ENCODE measurements at regions not wholly inside any gene's neighbourhood (a gene's known extent, or its start where the extent isn't known, plus 50 kb on each side); places are given as distances from the start of the nearest gene placed in this dataset.

DNA sequence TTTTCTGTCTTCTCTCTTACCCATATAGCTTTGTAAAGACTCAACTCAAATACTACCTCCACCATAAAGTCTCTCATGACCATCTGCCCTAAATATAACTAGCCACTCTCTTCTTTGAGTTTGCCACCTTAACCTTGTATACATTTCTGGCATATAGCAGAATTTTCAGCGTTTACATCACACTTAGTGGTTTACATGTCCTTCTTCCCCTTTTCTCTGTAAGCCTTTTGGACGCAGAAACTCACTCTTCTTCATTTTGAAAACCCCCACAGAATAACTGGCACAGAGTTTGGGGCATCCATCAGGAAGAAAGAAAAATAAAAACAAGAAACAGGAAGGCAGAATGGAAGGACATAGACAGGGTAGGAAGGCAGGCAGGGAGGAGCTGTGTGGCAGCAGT is 131.8 kb upstream of the DUSP10 start:
- no peaks in the 10 kb centered on the region for H3K27me3 ChIP-seq (replicated peaks)
- no peak for DNase-seq
- in situ Hi-C loops (cut with HindIII; ENCODE audit: low pct_ligation_motif_present, low sequenced_read_pairs) = no loop called here
- no peak overlapping the region for H3K27ac ChIP-seq
- TF ChIP-seq, protein P1, sequence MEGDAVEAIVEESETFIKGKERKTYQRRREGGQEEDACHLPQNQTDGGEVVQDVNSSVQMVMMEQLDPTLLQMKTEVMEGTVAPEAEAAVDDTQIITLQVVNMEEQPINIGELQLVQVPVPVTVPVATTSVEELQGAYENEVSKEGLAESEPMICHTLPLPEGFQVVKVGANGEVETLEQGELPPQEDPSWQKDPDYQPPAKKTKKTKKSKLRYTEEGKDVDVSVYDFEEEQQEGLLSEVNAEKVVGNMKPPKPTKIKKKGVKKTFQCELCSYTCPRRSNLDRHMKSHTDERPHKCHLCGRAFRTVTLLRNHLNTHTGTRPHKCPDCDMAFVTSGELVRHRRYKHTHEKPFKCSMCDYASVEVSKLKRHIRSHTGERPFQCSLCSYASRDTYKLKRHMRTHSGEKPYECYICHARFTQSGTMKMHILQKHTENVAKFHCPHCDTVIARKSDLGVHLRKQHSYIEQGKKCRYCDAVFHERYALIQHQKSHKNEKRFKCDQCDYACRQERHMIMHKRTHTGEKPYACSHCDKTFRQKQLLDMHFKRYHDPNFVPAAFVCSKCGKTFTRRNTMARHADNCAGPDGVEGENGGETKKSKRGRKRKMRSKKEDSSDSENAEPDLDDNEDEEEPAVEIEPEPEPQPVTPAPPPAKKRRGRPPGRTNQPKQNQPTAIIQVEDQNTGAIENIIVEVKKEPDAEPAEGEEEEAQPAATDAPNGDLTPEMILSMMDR (IDR thresholded peaks at IDR 0.05; ENCODE audit: low read depth, low read length, missing control alignments) = no peak
- H3K36me3 ChIP-seq (replicated peaks) = no peaks in the 10 kb centered on the region
- no peak overlapping the region for H3K4me3 ChIP-seq (ENCODE audit: low read depth, low read length)

DNA sequence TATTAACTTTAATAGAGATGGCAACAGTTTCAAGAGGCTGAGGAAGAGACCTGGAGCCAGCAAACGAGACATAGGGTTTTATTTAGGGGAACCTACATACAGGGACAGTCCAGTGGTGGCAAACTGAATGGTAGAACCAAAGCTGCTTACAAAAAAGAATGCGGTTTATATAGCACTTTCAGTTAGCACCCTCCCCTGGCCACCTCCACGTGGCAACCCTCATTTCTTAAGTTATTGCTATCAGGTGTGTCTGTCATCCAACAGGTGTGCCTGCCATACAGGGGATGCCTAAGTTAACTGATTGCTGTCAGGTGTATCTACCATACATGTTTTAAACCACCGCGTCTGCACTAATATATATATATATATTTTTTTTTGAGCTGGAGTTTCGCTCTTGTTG is 129.2 kb upstream of the DUSP10 start:
- no peak overlapping the region for H3K4me3 ChIP-seq (ENCODE audit: low read depth, low read length)
- no peaks in the 10 kb centered on the region for H3K27me3 ChIP-seq (replicated peaks)
- H3K36me3 ChIP-seq (replicated peaks) = no peaks in the 10 kb centered on the region
- in situ Hi-C loops (cut with HindIII; ENCODE audit: low pct_ligation_motif_present, low sequenced_read_pairs) = no loop called here
- TF ChIP-seq, protein P1 (IDR thresholded peaks at IDR 0.05; ENCODE audit: low read depth, low read length, missing control alignments) = no peak
- DNase-seq = no peak
- no peak overlapping the region for H3K27ac ChIP-seq

DNA sequence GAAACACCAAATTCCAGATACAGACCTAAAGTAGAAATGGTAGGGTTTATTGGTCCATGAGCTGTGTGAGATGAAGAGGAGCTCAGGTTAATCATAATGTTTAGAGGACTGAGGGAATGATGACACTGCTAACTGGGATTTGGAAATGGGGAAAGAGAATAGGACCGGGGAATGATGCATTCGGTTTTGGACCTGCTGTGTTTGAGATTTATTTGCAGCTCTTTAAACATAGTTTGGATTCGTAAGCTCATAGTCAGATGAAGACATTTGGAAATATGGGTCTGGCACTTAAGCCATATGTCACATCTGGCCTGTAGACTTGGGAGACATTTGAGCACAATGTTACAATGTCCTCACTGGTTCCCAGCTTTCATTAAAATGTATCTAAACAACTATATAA is 127.9 kb upstream of the DUSP10 start:
- Histone ChIP-seq H3K4me3 (ENCODE audit: low read depth, low read length) (no peak overlapping the region), H3K36me3 (replicated peaks) (no peaks in the 10 kb centered on the region), H3K27me3 (replicated peaks) (no peaks in the 10 kb centered on the region), H3K27ac (no peak overlapping the region)
- in situ Hi-C loops (cut with HindIII; ENCODE audit: low pct_ligation_motif_present, low sequenced_read_pairs) = no loop called here
- TF ChIP-seq, protein P1 (IDR thresholded peaks at IDR 0.05; ENCODE audit: low read depth, low read length, missing control alignments) = no peak
- no peak for DNase-seq

DNA sequence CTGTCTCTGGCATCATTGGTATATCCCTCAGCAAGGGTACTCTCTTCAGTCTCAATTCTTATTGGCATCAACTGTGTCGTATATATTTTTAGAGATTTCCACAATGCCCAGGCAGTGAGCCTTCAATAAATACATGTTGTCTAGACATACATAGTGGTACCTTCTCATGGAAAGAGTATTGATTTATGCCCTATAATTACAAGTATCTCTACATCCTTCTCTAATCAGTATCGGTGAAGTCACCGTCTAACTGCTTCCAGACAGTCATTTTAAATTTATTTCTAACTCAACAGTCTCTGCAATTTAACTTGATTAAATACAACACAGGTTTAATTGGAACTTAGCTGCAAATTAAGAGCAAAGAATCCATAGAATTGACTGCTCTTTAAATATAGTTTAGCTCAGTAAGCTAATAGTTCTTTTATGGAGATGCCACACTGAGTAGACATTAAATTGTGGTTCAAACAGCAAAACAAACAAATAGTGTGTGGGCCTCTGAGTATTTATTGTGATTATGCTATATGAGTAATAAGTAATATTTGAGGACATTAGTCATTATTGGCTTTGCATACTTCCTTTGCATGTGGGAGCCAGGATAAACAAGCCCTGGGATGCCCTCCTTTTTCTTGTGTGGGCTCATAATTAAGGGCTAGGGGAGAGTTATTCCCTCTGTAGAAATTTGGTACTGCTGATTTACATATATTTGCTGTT is 126.9 kb upstream of the DUSP10 start:
- no peaks in the 10 kb centered on the region for H3K36me3 ChIP-seq (replicated peaks)
- in situ Hi-C loops (cut with HindIII; ENCODE audit: low pct_ligation_motif_present, low sequenced_read_pairs) = no loop called here
- TF ChIP-seq, protein P1 (IDR thresholded peaks at IDR 0.05; ENCODE audit: low read depth, low read length, missing control alignments) = no peak
- H3K27me3 ChIP-seq (replicated peaks) = no peaks in the 10 kb centered on the region
- no peak overlapping the region for H3K4me3 ChIP-seq (ENCODE audit: low read depth, low read length)
- peak; percentile 68 for DNase-seq
- peak overlapping the region; percentile 14 for H3K27ac ChIP-seq

DNA sequence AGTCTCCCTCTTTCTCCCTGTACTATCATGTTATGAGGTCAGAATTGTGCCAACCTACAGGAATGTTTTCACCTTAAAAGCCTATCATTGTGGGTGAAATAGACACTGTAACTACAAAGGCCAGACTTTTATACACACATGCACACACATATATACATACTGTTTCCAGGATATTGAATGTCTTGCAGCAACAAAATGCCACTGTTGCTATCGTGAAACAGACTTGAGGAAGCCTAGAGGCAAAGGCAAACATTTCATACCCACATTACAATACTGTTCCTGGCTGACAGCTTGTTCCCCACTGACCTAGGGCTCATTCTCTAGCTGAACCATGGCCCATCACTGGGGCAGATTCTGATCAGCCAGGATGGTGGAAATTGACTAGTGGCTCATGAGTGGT is 125.1 kb upstream of the DUSP10 start:
- H3K4me3 ChIP-seq (ENCODE audit: low read depth, low read length) = no peak overlapping the region
- in situ Hi-C loops (cut with HindIII; ENCODE audit: low pct_ligation_motif_present, low sequenced_read_pairs) = no loop called here
- no peak overlapping the region for H3K27ac ChIP-seq
- DNase-seq = no peak
- TF ChIP-seq, protein P1 (IDR thresholded peaks at IDR 0.05; ENCODE audit: low read depth, low read length, missing control alignments) = no peak
- H3K27me3 ChIP-seq (replicated peaks) = no peaks in the 10 kb centered on the region
- H3K36me3 ChIP-seq (replicated peaks) = no peaks in the 10 kb centered on the region

DNA sequence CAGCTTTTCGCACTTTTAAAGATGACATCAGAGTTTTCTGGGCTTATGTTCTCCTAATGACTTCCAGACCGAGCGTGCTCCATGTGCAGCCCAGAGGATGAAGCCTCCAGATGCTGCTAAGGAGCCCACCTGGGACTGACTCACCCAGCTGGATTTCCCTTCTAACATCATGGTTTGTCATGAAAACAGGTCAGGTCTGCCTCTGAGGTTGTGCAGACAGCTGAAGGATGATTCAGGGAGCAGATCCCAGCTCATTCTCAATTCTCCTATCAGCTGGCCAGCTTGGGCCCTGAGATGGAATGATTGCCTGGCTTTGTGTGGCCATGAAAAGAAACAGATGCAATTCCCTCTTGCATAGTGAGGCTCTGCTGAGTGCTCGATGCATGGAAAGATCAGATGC is 123.9 kb upstream of the DUSP10 start:
- no peaks in the 10 kb centered on the region for H3K36me3 ChIP-seq (replicated peaks)
- no peak overlapping the region for H3K27ac ChIP-seq
- in situ Hi-C loops (cut with HindIII; ENCODE audit: low pct_ligation_motif_present, low sequenced_read_pairs) = no loop called here
- no peak for DNase-seq
- no peak overlapping the region for H3K4me3 ChIP-seq (ENCODE audit: low read depth, low read length)
- TF ChIP-seq, protein P1 (IDR thresholded peaks at IDR 0.05; ENCODE audit: low read depth, low read length, missing control alignments) = no peak
- H3K27me3 ChIP-seq (replicated peaks) = no peaks in the 10 kb centered on the region

Measured in brain microvascular endothelial cell (primary cell).